ENCODE measurements at regions not wholly inside any gene's neighbourhood (a gene's known extent, or its start where the extent isn't known, plus 50 kb on each side); places are given as distances from the start of the nearest gene placed in this dataset.

DNA sequence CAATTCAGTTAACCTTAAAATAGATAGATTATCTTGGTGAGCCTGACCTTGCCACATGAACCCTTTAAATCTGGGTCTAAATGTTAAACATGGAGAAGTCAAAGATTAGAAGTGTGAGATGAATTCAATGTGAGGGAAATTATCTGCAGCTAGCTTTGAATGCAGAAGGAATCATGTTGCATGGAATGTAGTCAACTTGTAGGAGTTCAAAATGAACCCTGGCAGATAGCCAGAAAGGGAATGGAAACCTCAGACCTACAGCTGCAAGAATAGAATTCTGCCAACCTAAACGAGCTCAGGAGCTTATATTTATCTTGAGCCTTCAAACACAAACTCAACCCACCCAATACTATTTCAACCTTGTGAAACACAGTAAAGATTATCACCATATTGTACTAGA lies 632.5 kb downstream of the KCTD8 start:
- DNase-seq (ENCODE audit: low spot score in 2 of 2): no peak
- in situ Hi-C loops (cut with MboI; ENCODE audit: low sequenced_read_pairs): no loop called here
- Histone ChIP-seq H3K4me3 (no peak overlapping the region), H3K4me1 (no peaks in the 10 kb centered on the region), H3K36me3 (replicated peaks) (no peaks in the 10 kb centered on the region), H3K9me3 (no peaks in the 10 kb centered on the region), H3K27me3 (ENCODE audit: low read depth) (no peaks in the 10 kb centered on the region)

DNA sequence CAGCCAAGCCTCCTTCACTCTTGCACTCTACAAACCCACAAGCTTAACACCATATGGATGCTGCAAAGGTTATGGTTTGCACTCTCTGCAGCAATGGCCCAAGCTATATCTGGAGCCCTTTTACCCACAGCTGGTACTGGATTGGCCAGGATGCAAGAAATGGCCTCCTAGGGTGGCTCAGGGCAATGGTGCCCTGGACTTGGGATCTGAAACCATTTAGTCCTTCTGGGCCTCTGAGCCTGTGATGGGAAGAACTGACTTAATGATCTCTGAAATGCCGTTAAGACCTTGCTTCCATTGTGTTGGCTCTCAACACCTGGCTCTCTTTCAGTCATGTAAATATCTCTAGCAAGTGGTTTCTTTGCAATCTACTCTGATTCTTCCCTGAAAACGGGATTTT lies 626.0 kb downstream of the KCTD8 start:
- H3K4me1 ChIP-seq: no peaks in the 10 kb centered on the region
- H3K27me3 ChIP-seq (ENCODE audit: low read depth): no peaks in the 10 kb centered on the region
- no peak for DNase-seq (ENCODE audit: low spot score in 2 of 2)
- in situ Hi-C loops (cut with MboI; ENCODE audit: low sequenced_read_pairs): no loop called here
- H3K4me3 ChIP-seq: no peak overlapping the region
- no peaks in the 10 kb centered on the region for H3K36me3 ChIP-seq (replicated peaks)
- H3K9me3 ChIP-seq: peaks cover 3% of the 10 kb centered on the region; the same call in 1 of the 2 replicates

DNA sequence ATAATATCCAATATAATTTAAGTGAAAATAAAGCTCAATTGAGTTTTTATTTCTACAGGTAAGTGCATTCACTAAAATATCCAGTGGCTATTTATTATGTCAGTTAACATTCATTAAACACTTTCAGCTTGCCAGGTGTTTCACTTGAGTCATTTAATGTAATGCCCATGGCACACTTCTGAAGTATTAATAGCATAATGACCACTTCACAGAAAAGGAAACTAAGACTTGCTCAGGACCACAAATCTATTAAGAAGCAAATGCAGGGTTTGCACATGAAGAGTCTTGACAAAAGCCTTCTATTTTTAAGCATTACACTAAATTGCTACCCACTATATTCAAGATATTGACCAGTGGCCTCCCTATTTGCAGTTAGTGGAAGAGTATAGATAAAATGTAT lies 612.7 kb downstream of the KCTD8 start:
- no peaks in the 10 kb centered on the region for H3K9me3 ChIP-seq
- no peaks in the 10 kb centered on the region for H3K36me3 ChIP-seq (replicated peaks)
- in situ Hi-C loops (cut with MboI; ENCODE audit: low sequenced_read_pairs): no loop called here
- no peaks in the 10 kb centered on the region for H3K27me3 ChIP-seq (ENCODE audit: low read depth)
- H3K4me3 ChIP-seq: no peak overlapping the region
- peaks cover 14% of the 10 kb centered on the region for H3K4me1 ChIP-seq
- no peak for DNase-seq (ENCODE audit: low spot score in 2 of 2)

DNA sequence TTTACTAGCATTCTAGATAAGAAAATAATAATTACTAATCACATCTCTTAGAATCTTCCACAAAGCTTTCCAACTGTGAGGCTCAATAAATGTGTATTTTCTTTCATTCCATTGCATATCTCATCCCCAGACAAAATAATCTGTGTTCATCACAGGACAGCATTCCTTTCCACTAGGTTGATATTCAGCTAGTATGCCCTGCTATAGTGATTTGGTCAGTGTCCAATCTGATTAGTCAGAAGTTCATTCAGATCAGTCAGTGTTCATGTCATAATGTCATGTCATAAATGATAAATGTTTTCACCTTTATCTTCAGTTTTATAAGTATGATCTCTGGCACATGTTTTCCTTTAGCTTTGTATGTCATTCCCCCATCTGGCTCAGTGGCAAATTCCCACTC lies 611.4 kb downstream of the KCTD8 start:
- Histone ChIP-seq H3K4me1 (peaks cover 14% of the 10 kb centered on the region), H3K27me3 (ENCODE audit: low read depth) (no peaks in the 10 kb centered on the region), H3K4me3 (no peak overlapping the region), H3K9me3 (no peaks in the 10 kb centered on the region), H3K36me3 (replicated peaks) (no peaks in the 10 kb centered on the region)
- in situ Hi-C loops (cut with MboI; ENCODE audit: low sequenced_read_pairs): no loop called here
- no peak for DNase-seq (ENCODE audit: low spot score in 2 of 2)

DNA sequence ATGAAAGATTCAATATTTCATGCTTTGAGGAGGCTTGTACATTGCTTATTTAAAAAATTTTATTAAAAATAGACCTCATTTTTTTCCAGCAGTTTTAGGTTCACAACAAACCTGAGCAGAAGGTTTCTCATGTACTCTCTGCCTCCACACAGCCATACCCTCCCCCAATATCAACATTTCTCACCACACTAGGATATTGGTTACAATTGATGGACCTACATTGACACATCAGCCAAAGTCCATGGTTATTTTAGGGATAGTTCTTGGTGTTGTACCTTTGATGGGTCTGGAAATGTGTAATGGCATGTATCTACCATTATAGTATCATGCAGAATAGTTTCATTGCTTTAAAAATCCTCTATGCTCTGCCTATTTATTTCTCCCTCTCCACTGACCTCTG lies 611.0 kb downstream of the KCTD8 start:
- Histone ChIP-seq H3K9me3 (no peaks in the 10 kb centered on the region), H3K4me1 (peaks cover 14% of the 10 kb centered on the region), H3K27me3 (ENCODE audit: low read depth) (no peaks in the 10 kb centered on the region), H3K36me3 (replicated peaks) (no peaks in the 10 kb centered on the region), H3K4me3 (no peak overlapping the region)
- no peak for DNase-seq (ENCODE audit: low spot score in 2 of 2)
- in situ Hi-C loops (cut with MboI; ENCODE audit: low sequenced_read_pairs): no loop called here

DNA sequence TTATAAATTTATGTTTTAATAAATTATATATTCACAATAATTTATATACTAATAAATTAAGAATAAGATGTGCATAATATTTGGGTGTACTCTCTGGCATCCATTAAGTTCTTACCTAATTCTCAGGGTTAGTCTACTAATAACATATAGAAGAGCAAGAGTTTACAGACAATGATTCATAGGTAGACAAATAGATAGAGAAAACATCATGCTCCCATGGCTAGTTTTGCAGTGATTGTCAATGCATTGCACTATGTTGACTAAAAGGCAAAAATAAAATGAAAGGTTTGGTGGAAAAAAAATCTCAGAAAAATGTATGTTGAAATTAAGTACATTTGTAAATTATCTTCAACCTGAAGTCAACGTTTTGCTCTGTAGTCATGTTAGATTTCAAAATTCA lies 606.0 kb downstream of the KCTD8 start:
- no peak for DNase-seq (ENCODE audit: low spot score in 2 of 2)
- H3K36me3 ChIP-seq (replicated peaks): no peaks in the 10 kb centered on the region
- H3K4me3 ChIP-seq: no peak overlapping the region
- H3K9me3 ChIP-seq: no peaks in the 10 kb centered on the region; the same call in 1 of the 2 replicates
- H3K27me3 ChIP-seq (ENCODE audit: low read depth): no peaks in the 10 kb centered on the region
- peaks cover 18% of the 10 kb centered on the region for H3K4me1 ChIP-seq
- in situ Hi-C loops (cut with MboI; ENCODE audit: low sequenced_read_pairs): no loop called here

DNA sequence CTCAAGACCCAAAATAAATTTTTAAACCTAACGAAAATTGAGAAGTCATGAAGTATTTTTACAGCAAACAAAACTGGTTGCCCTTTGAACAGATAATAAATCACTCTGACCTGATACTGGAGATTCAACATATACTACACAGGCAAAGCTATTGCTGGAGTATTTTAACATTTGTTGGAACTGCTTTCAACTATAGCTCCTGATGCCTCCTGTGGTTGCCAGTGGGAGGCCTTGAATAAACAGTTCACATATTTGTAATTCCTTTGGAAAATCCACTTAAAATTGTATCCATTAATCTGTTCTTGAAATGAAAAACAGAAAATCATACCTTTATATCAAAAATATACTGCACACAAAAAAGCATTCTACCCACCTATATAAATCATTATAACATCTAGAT lies 605.1 kb downstream of the KCTD8 start:
- Histone ChIP-seq H3K4me3 (no peak overlapping the region), H3K36me3 (replicated peaks) (no peaks in the 10 kb centered on the region), H3K4me1 (peaks cover 12% of the 10 kb centered on the region), H3K9me3 (no peaks in the 10 kb centered on the region; the same call in 1 of the 2 replicates), H3K27me3 (ENCODE audit: low read depth) (no peaks in the 10 kb centered on the region)
- in situ Hi-C loops (cut with MboI; ENCODE audit: low sequenced_read_pairs): no loop called here
- peak; percentile 16 to 35 for DNase-seq (ENCODE audit: low spot score in 2 of 2)

DNA sequence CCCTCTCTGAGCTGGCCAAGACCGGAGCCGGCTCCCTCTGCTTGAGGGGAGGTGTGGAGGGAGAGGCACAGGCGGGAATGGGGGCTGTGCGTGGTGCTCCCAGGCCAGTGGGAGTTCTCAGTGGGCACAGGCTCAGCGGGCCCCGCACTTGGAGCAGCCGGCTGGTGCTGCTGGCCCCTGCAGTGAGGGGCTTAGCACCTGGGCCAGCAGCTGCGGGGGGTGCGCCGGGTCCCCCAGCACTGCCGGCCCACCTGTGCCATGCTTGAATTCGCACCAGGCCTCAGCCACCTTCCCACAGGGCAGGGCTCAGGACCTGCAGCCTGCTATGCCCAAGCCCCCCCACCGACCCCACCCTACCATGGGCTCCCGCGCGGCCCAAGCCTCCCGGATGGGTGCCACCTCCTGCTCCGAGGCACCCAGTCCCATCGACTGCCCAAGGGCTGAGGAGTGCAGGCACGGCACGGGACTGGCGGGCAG lies 602.5 kb downstream of the KCTD8 start:
- no peak for DNase-seq (ENCODE audit: low spot score in 2 of 2)
- in situ Hi-C loops (cut with MboI; ENCODE audit: low sequenced_read_pairs): no loop called here
- H3K4me1 ChIP-seq: peaks cover 24% of the 10 kb centered on the region
- no peaks in the 10 kb centered on the region for H3K36me3 ChIP-seq (replicated peaks)
- H3K9me3 ChIP-seq: no peaks in the 10 kb centered on the region; the same call in 1 of the 2 replicates
- no peak overlapping the region for H3K4me3 ChIP-seq
- H3K27me3 ChIP-seq (ENCODE audit: low read depth): no peaks in the 10 kb centered on the region

DNA sequence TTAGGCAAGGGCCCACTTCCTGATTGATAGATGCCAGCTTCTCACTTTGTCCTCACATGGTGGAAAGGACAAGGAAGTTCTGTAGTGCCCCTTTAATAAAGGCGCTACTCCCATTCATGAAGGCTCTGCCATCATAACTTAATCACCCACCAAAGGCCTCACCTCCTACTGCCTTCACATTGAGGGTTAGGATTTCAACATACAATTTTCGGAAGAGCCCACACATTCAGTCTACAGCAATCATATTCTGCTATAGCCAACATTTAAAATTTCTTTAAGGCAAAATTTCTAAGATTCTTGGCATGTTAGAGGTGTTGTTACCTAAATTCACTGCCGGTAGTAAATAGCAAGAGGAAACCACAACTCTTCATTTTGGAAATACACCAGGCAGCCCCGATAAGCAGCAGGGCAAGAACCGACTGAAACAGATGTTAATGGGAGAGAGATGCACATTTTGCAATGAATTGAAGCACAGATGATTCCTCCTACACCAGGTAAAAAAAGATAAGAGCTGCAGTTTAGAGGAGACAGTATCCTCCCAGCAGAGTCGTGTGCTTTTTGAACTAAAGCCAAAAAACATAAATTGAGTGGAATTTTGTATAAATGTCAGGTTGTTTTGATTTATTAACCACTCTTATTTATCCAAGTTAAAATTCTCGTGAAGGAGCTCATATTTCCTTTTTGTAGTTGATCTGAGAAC lies 594.9 kb downstream of the KCTD8 start:
- in situ Hi-C loops (cut with MboI; ENCODE audit: low sequenced_read_pairs): no loop called here

DNA sequence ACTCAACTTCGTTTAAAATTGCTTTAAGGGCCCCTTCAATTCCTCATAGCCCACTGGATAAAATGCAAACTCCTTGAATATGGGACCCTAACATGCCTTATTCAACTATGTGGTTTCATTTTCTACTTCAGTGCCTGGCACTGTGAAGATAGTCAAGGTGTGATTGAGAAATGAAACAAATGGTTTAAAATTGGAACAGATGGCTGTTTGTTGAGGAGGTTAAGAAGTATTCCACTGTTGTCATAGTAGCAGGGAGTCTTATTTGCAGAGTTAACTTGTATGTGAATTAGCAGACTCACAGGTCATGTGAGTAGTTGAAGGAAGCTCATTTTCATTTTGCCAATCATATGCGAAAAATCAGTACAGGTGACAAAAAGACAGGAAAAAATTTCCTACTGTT lies 593.3 kb downstream of the KCTD8 start:
- Histone ChIP-seq H3K36me3 (replicated peaks) (no peaks in the 10 kb centered on the region), H3K9me3 (no peaks in the 10 kb centered on the region), H3K4me3 (no peak overlapping the region), H3K27me3 (ENCODE audit: low read depth) (no peaks in the 10 kb centered on the region), H3K4me1 (0 out of 2 replicates have a peak, but pooled peaks cover 3% of the 10 kb centered on the region)
- in situ Hi-C loops (cut with MboI; ENCODE audit: low sequenced_read_pairs): no loop called here
- DNase-seq (ENCODE audit: low spot score in 2 of 2): no peak

More for the DNA sequence above, 594.9 kb downstream of the KCTD8 start:
- Histone ChIP-seq H3K4me1 (peaks cover 16% of the 10 kb centered on the region), H3K27me3 (ENCODE audit: low read depth) (no peaks in the 10 kb centered on the region), H3K36me3 (replicated peaks) (no peaks in the 10 kb centered on the region), H3K9me3 (no peaks in the 10 kb centered on the region), H3K4me3 (no peak overlapping the region)
- no peak for DNase-seq (ENCODE audit: low spot score in 2 of 2)

DNA sequence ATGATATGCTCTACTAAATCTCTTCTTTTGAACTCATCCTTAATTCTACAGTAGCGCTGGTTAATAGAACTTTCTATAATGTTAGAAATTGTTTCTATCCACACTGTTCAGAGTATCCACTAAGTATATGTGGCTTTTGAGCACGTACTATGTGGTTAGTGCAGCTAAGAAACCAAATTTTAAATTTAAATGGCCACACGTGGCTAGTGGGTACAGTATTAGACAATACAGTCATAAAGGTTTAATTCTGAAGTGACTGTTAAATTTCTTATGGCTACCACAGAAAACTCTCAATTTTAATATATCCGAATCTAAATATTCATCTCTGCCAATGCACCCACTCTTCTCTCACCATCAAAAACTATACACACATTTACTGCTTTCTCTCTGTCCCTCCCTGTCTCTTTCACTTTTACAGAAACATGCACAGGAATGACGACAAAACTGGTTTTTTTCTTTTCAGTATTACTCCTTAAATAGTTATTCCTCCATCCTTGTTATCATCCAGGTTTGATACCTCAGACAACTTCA lies 583.9 kb downstream of the KCTD8 start:
- Histone ChIP-seq H3K27me3 (ENCODE audit: low read depth) (no peaks in the 10 kb centered on the region), H3K9me3 (no peaks in the 10 kb centered on the region; the same call in 1 of the 2 replicates), H3K4me1 (no peaks in the 10 kb centered on the region), H3K4me3 (no peak overlapping the region), H3K36me3 (replicated peaks) (no peaks in the 10 kb centered on the region)
- in situ Hi-C loops (cut with MboI; ENCODE audit: low sequenced_read_pairs): no loop called here
- no peak for DNase-seq (ENCODE audit: low spot score in 2 of 2)

DNA sequence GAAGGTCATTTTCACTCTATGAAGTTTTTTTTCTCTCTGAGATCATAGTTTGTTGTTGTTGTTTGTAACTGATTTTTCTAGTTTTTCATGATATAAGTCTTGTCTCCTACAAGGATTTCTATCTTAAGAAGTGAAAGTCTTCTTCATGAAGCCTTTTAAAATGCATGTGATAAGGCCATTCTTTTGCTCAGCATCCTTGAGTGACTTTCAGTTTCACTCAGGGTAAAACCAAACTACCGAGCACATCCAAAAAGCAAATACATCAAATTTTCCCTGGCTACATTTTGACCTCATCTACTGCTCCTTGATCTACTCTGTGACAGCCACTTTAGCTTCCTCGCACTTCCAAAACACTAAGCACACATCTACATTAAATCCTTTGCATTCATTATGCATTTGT lies 580.7 kb downstream of the KCTD8 start:
- no peaks in the 10 kb centered on the region for H3K4me1 ChIP-seq
- H3K9me3 ChIP-seq: no peaks in the 10 kb centered on the region; the same call in 1 of the 2 replicates
- DNase-seq (ENCODE audit: low spot score in 2 of 2): no peak
- no peak overlapping the region for H3K4me3 ChIP-seq
- no peaks in the 10 kb centered on the region for H3K27me3 ChIP-seq (ENCODE audit: low read depth)
- in situ Hi-C loops (cut with MboI; ENCODE audit: low sequenced_read_pairs): no loop called here
- no peaks in the 10 kb centered on the region for H3K36me3 ChIP-seq (replicated peaks)

DNA sequence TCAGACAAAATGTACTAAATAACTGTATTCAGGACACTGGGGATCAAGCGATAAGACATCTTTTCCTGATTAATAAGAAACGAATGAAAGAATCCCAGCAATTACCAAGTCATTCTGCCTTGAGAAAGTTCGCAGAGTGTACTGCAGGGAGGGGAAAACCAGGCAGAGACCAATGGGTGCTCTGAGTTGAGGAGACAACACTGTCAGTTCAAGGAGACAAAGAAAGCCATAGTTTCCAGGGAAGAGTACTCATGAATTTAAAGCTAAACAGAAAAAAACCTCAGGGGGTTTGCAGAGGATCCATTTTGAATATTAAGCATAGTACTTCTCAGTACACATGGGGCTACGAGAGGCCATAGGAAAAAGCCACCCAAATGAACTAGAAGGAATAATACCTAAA lies 573.0 kb downstream of the KCTD8 start:
- Histone ChIP-seq H3K9me3 (no peaks in the 10 kb centered on the region; the same call in 1 of the 2 replicates), H3K36me3 (replicated peaks) (no peaks in the 10 kb centered on the region), H3K4me1 (no peaks in the 10 kb centered on the region), H3K4me3 (no peak overlapping the region), H3K27me3 (ENCODE audit: low read depth) (no peaks in the 10 kb centered on the region)
- in situ Hi-C loops (cut with MboI; ENCODE audit: low sequenced_read_pairs): no loop called here
- DNase-seq (ENCODE audit: low spot score in 2 of 2): no peak

DNA sequence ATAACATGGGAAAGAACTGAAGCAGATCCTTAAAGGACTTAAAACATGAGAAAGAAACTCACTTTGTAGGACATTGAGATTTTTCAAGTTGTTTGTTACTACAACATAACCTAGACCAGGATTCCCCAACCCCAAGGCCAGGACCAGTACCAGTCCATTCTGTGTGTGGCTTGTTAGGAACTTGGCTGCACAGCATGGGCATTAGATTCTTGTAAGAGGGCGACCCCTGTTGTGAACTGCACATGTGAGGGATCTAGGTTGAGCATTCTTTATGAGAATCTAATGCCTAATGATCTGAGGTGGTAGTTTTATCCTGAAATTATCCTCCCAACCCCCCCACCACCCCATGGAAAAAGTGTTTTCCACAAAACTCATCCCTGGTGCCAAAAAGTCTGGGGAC lies 566.1 kb downstream of the KCTD8 start:
- Histone ChIP-seq H3K27me3 (ENCODE audit: low read depth) (no peaks in the 10 kb centered on the region), H3K4me3 (no peak overlapping the region), H3K9me3 (no peaks in the 10 kb centered on the region; the same call in 1 of the 2 replicates), H3K36me3 (replicated peaks) (no peaks in the 10 kb centered on the region), H3K4me1 (peaks cover 15% of the 10 kb centered on the region)
- no peak for DNase-seq (ENCODE audit: low spot score in 2 of 2)
- in situ Hi-C loops (cut with MboI; ENCODE audit: low sequenced_read_pairs): no loop called here

Data from HAP-1 (cell line).